ENCODE measurements at regions not wholly inside any gene's neighbourhood (a gene's known extent, or its start where the extent isn't known, plus 50 kb on each side); places are given as distances from the start of the nearest gene placed in this dataset.

DNA sequence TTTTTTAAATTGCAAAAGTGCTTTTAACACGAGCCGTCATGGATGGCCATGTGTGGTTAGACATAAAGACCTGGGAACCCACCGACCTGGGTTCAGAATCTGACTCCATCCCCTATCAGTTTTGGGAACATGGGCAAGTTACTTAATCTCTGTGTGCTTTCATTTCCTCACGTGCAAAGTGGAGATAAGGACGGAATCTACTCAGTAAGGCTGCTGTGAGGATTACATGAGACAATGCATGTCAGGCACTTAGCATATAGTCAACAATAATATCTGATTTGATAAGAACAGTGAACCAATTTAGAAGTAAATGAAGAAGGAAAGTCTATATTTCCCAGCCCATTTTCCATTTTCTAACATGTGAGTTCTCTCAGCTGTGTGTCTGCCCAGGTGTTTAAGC, 235.4 kb downstream of the SUDS3 start:
- POLR2A ChIA-PET = no interaction called here
- TF ChIP-seq, protein P1, sequence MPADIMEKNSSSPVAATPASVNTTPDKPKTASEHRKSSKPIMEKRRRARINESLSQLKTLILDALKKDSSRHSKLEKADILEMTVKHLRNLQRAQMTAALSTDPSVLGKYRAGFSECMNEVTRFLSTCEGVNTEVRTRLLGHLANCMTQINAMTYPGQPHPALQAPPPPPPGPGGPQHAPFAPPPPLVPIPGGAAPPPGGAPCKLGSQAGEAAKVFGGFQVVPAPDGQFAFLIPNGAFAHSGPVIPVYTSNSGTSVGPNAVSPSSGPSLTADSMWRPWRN (IDR thresholded peaks at IDR 0.05; ENCODE audit: low read depth) = no peak
- TF ChIP-seq FOXM1 (IDR thresholded peaks at IDR 0.05; ENCODE audit: low read depth) = no peak
- TF ChIP-seq FOXM1 (CRISPR knock-in tag; IDR thresholded peaks at IDR 0.05; ENCODE audit: low read depth) = no peak
- TF ChIP-seq SOX6 (IDR thresholded peaks at IDR 0.05) = peak; percentile 65; the same call in 1 of the 2 replicates
- TF ChIP-seq, protein P2, sequence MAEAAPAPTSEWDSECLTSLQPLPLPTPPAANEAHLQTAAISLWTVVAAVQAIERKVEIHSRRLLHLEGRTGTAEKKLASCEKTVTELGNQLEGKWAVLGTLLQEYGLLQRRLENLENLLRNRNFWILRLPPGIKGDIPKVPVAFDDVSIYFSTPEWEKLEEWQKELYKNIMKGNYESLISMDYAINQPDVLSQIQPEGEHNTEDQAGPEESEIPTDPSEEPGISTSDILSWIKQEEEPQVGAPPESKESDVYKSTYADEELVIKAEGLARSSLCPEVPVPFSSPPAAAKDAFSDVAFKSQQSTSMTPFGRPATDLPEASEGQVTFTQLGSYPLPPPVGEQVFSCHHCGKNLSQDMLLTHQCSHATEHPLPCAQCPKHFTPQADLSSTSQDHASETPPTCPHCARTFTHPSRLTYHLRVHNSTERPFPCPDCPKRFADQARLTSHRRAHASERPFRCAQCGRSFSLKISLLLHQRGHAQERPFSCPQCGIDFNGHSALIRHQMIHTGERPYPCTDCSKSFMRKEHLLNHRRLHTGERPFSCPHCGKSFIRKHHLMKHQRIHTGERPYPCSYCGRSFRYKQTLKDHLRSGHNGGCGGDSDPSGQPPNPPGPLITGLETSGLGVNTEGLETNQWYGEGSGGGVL (CRISPR knock-in tag; IDR thresholded peaks at IDR 0.05) = no peak
- TF ChIP-seq PML (IDR thresholded peaks at IDR 0.05; ENCODE audit: low read length) = no peak
- TF ChIP-seq, protein P3, sequence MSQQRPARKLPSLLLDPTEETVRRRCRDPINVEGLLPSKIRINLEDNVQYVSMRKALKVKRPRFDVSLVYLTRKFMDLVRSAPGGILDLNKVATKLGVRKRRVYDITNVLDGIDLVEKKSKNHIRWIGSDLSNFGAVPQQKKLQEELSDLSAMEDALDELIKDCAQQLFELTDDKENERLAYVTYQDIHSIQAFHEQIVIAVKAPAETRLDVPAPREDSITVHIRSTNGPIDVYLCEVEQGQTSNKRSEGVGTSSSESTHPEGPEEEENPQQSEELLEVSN (IDR thresholded peaks at IDR 0.05; ENCODE audit: borderline replicate concordance in 1 of 2, extremely low read depth in 1 of 2, insufficient read depth in 1 of 2, insufficient read length in 1 of 2, low read depth in 1 of 2, low read length in 1 of 2, poor library complexity in 1 of 2, severe bottlenecking in 1 of 2) = no peak
- TF ChIP-seq CREM (IDR thresholded peaks at IDR 0.05; ENCODE audit: low read depth) = no peak
- TF ChIP-seq EHMT2 (IDR thresholded peaks at IDR 0.05) = no peak
- TF ChIP-seq PURB (CRISPR knock-in tag; IDR thresholded peaks at IDR 0.05; ENCODE audit: low read depth) = no peak
- no peak for TF ChIP-seq TARDBP (IDR thresholded peaks at IDR 0.05)
- TF ChIP-seq, protein P4, sequence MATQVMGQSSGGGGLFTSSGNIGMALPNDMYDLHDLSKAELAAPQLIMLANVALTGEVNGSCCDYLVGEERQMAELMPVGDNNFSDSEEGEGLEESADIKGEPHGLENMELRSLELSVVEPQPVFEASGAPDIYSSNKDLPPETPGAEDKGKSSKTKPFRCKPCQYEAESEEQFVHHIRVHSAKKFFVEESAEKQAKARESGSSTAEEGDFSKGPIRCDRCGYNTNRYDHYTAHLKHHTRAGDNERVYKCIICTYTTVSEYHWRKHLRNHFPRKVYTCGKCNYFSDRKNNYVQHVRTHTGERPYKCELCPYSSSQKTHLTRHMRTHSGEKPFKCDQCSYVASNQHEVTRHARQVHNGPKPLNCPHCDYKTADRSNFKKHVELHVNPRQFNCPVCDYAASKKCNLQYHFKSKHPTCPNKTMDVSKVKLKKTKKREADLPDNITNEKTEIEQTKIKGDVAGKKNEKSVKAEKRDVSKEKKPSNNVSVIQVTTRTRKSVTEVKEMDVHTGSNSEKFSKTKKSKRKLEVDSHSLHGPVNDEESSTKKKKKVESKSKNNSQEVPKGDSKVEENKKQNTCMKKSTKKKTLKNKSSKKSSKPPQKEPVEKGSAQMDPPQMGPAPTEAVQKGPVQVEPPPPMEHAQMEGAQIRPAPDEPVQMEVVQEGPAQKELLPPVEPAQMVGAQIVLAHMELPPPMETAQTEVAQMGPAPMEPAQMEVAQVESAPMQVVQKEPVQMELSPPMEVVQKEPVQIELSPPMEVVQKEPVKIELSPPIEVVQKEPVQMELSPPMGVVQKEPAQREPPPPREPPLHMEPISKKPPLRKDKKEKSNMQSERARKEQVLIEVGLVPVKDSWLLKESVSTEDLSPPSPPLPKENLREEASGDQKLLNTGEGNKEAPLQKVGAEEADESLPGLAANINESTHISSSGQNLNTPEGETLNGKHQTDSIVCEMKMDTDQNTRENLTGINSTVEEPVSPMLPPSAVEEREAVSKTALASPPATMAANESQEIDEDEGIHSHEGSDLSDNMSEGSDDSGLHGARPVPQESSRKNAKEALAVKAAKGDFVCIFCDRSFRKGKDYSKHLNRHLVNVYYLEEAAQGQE (IDR thresholded peaks at IDR 0.05; ENCODE audit: borderline replicate concordance) = no peak
- TF ChIP-seq, protein P4 (CRISPR knock-in tag; IDR thresholded peaks at IDR 0.05; ENCODE audit: low read depth) = no peak

More for the DNA sequence above, 235.4 kb downstream of the SUDS3 start:
- Histone ChIP-seq H3K9me3 (replicated peaks; ENCODE audit: control insufficient read depth, insufficient read depth, low read depth, low read length) (no peaks in the 10 kb centered on the region), H3K36me3 (ENCODE audit: control insufficient read depth, insufficient read depth, low read length) (no peaks in the 10 kb centered on the region), H2AFZ (ENCODE audit: low read depth, low read length) (no peak overlapping the region), H3K4me1 (replicated peaks in 1 of 2; ENCODE audit: control insufficient read depth in 2 of 2, insufficient read depth in 2 of 2, low read length in 2 of 2) (no peaks in the 10 kb centered on the region; a peak in 2 of 5 replicates), H3K27me3 (ENCODE audit: control insufficient read depth in 2 of 2, insufficient read depth in 2 of 2, low read length in 2 of 2) (no peaks in the 10 kb centered on the region), H3K27ac (ENCODE audit: extremely low read depth, low read depth, low read length) (no peak overlapping the region), H3K9me1 (ENCODE audit: control insufficient read depth, insufficient read depth, low read length) (no peaks in the 10 kb centered on the region), H3K9ac (ENCODE audit: insufficient read depth in 1 of 2, low read depth in 2 of 2, low read length in 2 of 2) (no peak overlapping the region), H3K79me2 (ENCODE audit: control insufficient read depth, insufficient read depth, low read length) (no peaks in the 10 kb centered on the region), H3K4me3 (no peak overlapping the region), H4K20me1 (replicated peaks; ENCODE audit: control insufficient read depth, insufficient read depth, low read length) (no peaks in the 10 kb centered on the region), H3K4me2 (ENCODE audit: insufficient read depth, low read length) (no peak overlapping the region)
- WGBS (ENCODE audit: insufficient coverage, low coverage, missing lambda C conversion rate) = 6% methylated on average over 5 of the region's 5 CpGs
- intact Hi-C loops (cut with micrococcal nuclease) = no loop called here
- DNase-seq (ENCODE audit: extremely low read depth in 1 of 4, low spot score in 3 of 4) (no peak), FAIRE-seq (no peak), ATAC-seq (no peak)
- no TSS peak for BruUV-seq (replicated peaks)
- in situ Hi-C loops (cut with MboI) = no loop called here
- CTCF ChIA-PET (ENCODE audit: low intra/inter-chr PET ratio) = no interaction called here
